OCI-LY3 (cell line): ENCODE measurements at regions not wholly inside any gene's neighbourhood (a gene's known extent, or its start where the extent isn't known, plus 50 kb on each side); places are given as distances from the start of the nearest gene placed in this dataset.

ENCODE experiments used
- CTCF ChIP-seq: fragments of 200-600, 300-600 bp; sonication (generic); IDR thresholded peaks from 2 replicates; pipeline ENCODE4 v1.5.1; 2014; ENCODE audit warnings: antibody characterized with exemption, low read length, low read depth
- EZH2phosphoT487 ChIP-seq: fragments of 200-600 bp; shearing (Covaris generic); IDR thresholded peaks from 2 replicates; pipeline ENCODE4 v1.6.1; 2018; ENCODE audit warnings: antibody characterized with exemption, mixed run types, low read depth

- TF ChIP-seq CTCF (no peak), EZH2phosphoT487 (no peak)
Observed at GRCh38 chr11:109526931-109527330, 104.9 kb downstream of the C11orf87 start.
